NK-92 treated with Interleukin-12 subunit alpha and Interleukin-12 subunit beta, amount 100 ng/mL, for 24 hours (cell line): ENCODE measurements at regions not wholly inside any gene's neighbourhood (a gene's known extent, or its start where the extent isn't known, plus 50 kb on each side); places are given as distances from the start of the nearest gene placed in this dataset.
"Not testable (repeated sequence)": the region's sequence is repeated elsewhere in the genome, so short reads cannot be mapped to it uniquely, and the experiment has no call there.

Experiments
- DNase-seq: peaks from one replicate; lab custom pipeline; 2025; lab: John Stamatoyannopoulos, UW

GRCh38 chr13:76620036-76620435 is 266.2 kb downstream of the KCTD12 start:
- DNase-seq, result no peak

DNA sequence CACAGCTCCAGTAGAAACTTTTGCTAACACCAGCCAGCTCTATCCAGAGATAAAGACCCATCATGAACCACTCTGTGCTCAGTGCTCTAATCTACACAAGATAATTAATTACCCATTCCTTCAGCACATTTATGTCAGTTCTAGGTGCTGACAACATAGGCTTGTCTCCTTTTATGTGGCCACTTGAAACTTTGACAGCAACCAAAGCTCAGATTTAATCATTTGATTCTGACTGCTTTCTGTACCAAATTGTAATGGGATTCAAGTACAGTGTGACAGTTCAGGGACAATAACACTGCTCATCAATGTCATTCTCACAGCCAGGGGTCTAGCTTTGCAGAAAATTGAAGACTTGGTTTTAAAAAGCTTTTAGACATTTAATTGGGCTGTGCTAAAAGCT is 266.6 kb downstream of the KCTD12 start:
- DNase-seq, result no peak

GRCh38 chr13:76610819-76611415 is 275.3 kb downstream of the KCTD12 start:
- no peak for DNase-seq

- no peak for DNase-seq
Measured at GRCh38 chr13:76609643-76610042, 276.6 kb downstream of the KCTD12 start.

GRCh38 chr13:76607866-76608265 is 278.3 kb downstream of the KCTD12 start:
- DNase-seq, result no peak

GRCh38 chr13:76600081-76600480 is 286.1 kb downstream of the KCTD12 start:
- DNase-seq, result no peak

DNA sequence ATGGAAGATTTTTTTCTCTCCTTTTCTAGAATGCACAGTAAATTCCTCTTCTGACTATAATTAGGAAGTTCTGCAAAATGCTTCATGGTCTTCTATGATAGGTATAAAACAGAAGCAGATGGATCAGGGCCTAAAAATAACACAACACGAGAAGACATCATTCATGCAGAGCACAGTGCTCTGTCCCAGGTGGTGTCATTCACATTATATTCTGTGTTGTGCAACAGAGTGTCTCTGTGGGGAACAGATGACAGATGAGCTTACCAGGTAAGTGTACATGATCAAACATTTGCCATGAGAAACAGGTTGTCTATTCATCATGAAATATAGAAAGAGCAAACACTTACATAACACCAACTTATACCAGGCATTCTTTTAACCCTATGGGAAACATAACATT is 288.3 kb downstream of the KCTD12 start:
- no peak for DNase-seq

DNA sequence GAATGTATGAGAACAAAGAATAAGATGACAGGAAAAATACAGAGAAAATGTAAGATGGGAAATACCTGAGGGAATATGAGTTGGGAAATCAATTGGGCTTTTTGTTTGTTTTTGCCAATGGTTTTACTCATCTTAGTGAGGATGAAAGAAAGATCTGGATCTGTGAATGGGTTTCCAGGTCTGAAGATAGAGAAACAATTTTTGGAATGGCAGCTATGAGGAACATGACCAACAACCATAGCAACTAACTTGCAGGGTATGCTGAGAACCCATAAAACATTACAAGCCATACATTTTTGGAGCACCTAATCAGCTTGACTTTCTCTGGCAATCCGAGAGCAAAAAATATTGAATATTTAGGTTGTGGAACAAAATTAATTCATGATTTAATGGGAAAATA is 290.0 kb downstream of the KCTD12 start:
- DNase-seq, result no peak

DNA sequence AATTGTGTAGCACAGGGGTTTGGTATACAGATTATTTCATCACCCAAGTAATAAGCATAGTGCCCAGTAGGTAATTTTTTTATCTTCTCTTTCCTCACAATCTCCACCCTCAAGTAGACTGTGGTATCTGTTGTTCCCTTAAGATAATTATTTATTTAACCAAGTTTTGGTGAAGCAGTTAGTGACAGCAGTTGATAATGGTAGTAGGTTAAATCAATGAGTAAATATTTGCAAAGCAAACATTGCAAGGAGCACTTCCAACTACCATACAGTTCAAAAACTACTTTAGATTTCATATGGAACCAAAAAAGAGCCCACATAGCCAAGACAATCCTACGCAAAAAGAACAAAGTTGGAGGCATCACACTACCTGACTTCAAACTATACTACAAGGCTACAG is 291.8 kb downstream of the KCTD12 start:
- DNase-seq, result no peak

- DNase-seq, result no peak
Measured at GRCh38 chr13:76586842-76587241, 299.4 kb downstream of the KCTD12 start.

DNA sequence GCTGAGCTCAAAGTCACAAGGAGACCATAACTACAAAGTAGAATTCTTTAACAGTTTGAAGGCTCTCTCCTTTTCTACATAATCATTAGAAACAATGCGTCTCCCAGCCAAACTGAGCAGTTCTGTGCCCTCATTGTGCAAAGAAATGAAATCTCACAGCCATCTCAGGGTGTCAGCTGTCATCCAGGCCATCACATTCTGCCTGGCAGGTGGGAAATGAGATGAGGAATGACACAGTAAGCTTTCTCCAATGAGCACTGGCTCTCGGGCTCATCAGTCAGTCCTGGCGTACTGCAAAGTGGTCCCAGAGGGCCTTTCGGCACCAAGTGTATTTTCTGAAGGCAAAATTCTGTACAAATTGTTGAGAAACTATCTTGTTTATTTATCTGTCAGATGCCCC is 306.5 kb downstream of the KCTD12 start:
- DNase-seq, result no peak

GRCh38 chr13:76575634-76576033 is 310.6 kb downstream of the KCTD12 start:
- DNase-seq, result not testable (repeated sequence)

DNA sequence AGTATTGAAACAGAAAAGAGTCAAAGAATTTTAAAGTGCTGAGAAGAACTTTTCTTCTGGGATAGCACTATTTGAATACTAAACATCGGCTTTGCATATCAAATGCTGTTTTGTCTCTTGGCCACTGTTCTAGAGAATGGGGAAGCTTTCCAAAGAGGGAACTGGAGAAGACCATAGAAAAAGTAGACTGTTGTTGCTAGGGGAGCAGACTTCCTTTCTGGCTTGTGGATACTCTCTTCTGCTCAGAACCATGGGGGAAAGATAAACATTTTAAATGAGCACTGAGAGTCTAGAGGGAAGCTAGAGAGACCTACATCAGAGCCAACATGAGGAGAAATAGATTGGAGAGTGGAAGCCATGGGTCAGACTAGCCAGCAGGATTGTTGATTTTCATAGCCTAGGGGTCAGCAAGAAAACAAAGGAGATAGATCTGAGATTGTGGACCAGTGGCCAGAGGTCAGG is 315.7 kb downstream of the KCTD12 start:
- no peak for DNase-seq

GRCh38 chr13:76556627-76557026 is 329.6 kb downstream of the KCTD12 start:
- no peak for DNase-seq

DNA sequence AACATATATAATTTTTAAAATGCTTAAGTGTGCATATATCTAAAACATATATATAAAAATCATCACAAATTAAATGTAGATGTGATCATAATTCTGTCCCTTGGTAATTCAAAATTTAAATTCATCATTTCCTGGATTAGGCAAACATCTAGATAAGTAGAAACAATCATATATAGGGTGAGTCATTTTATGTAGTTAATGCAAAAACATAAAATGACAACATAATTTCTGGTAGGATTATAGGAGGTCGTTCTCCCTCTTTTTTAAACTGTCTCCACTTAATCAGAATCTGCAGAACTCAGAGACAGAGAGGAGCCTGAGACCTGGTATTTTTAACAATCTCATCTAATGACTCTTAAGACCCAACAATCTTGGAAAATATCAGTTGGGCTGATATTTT is 333.4 kb downstream of the KCTD12 start:
- DNase-seq, result no peak

GRCh38 chr13:76552041-76552772 is 334.0 kb downstream of the KCTD12 start:
- DNase-seq, result no peak

DNA sequence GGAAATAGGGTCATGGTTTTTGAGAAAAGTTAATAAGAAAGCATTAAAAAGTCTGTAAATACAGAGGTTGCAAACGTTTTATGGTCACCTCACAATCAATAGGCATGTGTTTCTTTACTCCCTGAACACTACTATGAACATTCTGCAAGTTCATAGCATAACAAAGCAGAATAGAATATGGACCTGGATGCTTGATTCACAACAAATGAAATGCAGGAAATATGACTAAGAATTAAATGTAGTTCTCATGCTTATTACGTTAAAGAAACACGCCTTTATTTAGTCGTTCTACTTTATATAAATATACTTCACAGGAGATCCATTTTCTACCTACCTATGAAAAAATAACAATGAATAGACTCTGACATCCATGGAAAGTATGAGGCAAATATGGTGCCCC is 344.0 kb downstream of the KCTD12 start:
- no peak for DNase-seq

- DNase-seq, result no peak
Measured at GRCh38 chr13:76538004-76538403, 348.2 kb downstream of the KCTD12 start.

GRCh38 chr13:76533251-76533650 is 353.0 kb downstream of the KCTD12 start:
- no peak for DNase-seq

DNA sequence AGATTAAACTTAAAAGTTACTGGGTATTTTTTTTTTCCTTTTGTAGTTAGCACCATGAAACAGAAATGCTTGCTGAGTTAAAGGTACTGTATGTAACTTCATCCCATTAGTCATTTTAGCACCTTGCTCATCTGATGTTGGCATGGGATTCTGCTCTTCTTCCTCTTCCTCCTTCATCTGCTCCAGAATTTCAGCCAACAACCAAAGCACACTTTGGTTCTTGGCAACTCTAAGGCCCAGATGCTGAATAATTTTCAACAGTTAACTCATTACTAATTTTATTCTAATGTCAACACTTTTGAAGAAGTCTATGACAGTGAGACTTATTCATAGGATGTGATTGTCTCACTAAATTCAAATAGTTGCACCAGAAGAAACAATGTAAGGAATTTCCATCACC is 359.2 kb downstream of the KCTD12 start:
- no peak for DNase-seq

GRCh38 chr13:76523740-76524340 is 362.4 kb downstream of the KCTD12 start:
- no peak for DNase-seq

GRCh38 chr13:76522083-76522755 is 364.0 kb downstream of the KCTD12 start:
- DNase-seq, result no peak

DNA sequence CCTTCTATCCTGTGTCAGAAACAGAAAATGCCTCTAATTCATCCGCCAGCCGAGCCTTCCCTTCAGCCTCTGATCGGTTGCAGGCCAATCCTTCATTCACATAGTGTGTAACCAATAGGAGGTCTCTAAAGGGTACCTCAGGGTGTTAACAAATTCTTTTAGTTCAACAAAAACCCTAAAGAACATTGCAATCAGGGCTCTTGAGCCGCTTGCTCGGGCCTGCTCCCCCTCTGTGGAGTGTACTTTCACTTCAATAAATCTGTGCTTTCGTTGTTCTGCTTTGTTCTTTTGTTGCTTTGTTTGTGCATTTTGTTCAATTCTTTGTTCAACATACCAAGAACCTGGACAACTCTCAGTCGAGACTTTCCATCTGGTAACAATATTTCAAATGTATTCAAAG is 366.5 kb downstream of the KCTD12 start:
- no peak for DNase-seq
